ENCODE measurements at regions not wholly inside any gene's neighbourhood (a gene's known extent, or its start where the extent isn't known, plus 50 kb on each side); places are given as distances from the start of the nearest gene placed in this dataset.

GRCh38 chr10:93180482-93180931 lies 106.8 kb downstream of the CYP26A1 start:
- no peak for DNase-seq

DNA sequence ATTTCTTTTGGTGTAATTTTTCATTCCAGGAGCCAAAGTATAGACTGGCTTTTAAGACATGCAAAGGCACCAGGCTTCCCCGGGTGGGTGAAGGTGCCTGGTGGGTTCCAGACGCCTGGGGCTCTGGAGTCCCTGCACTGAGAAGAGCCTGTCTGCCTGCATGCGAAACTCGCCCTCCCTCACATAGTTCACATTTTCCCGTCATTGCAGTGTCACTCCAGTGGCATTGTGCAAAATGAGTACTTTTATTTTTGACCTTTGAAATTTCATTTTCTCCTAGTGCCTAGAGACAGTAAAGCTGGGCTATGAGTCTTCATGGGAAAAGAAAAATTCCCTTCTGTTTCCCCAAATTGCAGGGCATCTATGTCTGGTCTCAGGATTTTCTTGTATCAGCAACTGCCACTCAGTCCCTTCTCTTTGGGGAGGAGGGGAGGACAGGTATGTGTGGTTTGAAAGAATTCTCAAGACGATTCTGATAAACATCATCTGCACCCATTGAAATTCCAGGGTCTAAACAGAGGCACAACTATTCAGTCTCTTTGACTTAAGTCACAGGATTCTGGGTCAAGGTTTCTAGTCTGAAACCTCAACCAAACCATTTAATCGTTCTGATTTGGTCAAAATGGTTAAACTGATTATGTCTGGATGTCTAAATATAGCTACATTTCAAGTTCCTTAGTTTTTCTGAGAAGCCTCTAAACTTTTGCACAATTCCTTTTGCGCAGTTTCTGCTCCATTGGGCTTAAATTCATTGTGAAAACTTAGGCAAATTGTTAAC lies 107.8 kb downstream of the CYP26A1 start:
- no peak for DNase-seq

DNA sequence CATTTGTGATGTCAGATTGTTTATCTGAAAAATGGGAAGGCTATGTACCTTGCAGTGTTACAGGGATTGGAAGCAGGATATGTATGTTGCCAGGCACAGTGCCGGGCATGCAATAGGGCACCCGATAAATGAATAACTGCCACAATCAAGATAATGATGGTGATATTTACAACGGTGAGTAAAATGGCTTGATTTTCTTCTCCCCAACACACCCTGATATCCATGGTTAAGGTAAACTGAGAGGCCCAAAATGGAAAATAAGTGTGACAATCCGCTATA lies 108.3 kb downstream of the CYP26A1 start:
- DNase-seq, result no peak

- DNase-seq, result no peak
Measured at GRCh38 chr10:93182790-93183189, 109.1 kb downstream of the CYP26A1 start.

DNA sequence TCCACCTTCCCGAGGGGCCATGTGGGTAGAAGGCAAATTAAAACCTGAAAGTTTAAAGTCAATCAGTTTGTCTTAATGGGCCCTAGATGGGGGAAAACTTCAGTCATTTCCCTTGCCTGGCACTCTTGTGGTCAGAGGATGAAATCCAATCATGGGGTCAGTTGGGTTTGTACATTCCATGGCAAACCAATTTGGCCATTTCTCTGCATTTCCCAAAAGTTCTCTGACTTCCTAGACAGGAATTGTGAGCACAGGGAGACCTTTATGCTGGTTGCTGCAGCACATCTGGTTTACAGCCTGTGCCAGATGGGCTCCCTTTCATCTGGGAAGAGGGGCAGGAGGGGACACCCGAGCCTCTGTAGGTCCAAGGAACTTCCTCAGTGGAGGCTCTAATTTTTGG lies 113.0 kb downstream of the CYP26A1 start:
- DNase-seq, result no peak

GRCh38 chr10:93189944-93190343 lies 116.3 kb downstream of the CYP26A1 start:
- DNase-seq, result peak; percentile 34

DNA sequence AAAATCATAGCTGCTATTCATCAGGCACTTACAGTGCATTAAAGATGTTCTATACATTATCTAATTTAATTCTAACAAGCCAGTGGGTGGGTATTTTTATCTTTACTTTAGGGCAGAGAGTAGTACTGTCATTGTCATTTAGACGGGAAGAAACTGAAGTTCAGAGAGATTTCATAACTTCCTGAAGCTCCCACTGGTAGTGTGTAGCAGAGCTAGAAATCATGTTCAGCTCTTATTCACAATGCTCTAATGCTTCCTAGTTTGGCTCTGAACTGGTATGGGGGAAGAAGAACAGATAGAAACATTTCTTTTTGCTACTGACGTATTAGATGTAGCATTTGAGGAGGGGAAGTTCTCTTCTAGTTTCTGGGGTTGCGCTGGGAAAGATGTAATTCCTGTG lies 116.7 kb downstream of the CYP26A1 start:
- no peak for DNase-seq

DNA sequence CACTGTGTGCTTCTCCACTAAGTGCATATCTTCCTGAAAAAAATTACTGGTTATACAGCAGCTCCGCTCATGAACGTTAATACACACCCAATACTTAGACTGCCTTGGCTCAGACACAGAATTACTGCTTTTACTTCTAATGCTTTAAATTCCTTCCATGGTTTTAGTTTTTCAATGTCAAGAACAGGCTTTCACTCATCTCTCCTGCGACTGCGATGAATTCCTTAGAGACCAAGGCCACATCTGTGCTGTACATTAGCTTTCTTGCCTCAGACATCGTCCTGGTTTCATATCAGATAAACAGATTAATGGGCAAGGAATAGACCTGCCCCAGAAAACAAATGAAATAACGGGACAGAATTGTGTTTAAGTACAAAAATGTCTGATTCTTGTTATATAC lies 120.2 kb downstream of the CYP26A1 start:
- DNase-seq, result no peak

- peak; percentile 52 for DNase-seq
Measured at GRCh38 chr10:93198401-93199131, 124.9 kb downstream of the CYP26A1 start.

GRCh38 chr10:93199191-93199751 lies 125.6 kb downstream of the CYP26A1 start:
- peak; percentile 77 for DNase-seq

DNA sequence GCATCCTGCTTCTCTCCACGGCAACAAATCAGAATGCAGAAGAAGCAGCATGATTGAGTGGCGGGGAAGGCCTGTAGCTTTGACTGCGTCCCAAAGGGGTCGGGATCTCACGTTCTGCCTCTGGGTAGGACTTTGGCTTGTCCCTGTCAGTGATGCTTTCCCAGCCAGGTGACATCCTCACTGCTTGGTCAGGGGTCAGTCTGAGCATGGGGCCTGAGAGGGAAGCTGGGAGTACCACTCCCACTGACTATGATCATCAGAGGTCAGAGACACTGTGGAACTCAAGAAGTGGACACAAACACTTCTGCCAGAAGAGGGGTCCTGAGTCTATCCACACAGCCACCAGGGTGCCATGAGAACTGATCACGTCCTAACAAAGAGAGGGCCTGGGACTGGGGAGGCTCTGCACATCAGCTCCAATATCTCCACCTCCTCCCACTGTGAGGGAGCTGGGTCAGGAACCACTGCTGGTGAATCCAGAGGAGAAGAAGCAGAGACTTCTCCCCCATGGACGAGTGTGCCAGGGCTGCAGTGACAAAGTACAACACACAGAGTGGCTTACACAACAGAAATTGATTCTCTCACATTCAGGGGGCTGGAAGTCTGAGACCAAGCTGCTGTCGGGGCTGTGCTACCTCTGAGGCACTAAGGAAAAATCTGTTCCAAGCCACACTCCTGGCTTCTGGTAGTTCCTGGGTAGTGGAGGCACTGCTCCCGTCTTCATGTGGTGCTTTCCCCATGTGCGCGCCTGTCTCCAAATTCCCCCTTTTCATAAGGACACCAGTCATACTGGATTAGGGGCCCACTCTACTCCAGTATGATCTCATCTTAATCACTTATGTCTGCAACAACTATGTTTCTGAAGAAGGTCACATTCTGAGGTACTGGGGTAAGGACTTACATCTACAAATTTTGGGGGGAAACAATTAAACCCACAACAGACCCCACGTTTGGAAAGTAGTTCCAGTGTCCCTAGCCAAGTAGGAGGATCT lies 131.1 kb downstream of the CYP26A1 start:
- DNase-seq, result no peak

- DNase-seq, result peak; percentile 12
Measured at GRCh38 chr10:93206652-93207051, 133.0 kb downstream of the CYP26A1 start.

DNA sequence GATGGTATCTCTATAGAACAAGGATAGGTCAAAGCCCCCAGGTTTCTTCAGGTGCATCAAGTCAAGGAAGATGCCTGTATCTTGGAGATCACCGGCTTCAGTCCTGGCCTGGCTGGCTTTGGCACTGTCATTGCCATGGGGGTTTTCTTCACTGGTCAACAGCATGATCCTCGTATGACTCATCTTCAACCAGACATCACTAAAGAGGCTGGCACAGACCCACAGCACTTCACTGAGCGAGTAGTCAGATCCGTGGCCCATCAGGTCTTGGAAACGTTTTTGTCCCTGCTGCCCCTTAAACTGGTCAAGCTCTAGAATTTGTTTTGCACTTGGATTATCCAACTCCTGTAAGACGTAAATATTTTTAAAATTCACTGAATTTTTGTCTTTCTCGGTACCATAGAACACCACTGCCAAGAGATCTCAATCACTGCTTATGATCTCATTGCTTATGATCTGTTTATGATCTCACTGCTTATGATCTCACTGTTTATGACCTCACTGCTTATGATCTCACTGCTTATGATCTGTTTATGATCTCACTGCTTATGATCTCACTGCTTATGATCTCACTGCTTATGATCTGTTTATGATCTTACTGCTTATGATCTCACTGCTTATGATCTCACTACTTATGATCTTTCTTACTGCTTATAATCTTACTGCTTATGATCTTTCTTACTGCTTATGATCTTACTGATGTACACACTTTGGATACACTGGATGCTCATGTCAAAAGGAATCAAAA lies 135.2 kb downstream of the CYP26A1 start:
- DNase-seq, result peak; percentile 48

DNA sequence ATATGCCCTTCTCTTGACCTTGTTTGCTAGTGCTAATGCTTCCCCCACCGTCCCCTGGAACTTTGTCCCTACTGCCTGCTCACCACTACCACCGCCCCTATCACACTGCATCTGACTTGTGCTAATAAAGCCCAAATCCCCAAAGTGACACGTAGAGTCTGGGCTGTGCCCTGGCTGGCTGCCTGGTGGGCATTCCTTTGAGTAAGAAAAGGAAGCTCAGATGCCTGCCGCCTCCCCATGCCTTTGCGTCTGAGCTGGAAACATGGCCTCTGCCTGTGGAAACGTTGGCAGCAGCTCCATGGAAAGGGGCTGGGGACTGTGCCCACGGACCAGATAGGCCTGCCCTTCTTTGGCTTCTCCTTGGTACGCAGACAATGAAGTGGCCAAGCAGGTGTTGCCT lies 138.3 kb downstream of the CYP26A1 start:
- no peak for DNase-seq

DNA sequence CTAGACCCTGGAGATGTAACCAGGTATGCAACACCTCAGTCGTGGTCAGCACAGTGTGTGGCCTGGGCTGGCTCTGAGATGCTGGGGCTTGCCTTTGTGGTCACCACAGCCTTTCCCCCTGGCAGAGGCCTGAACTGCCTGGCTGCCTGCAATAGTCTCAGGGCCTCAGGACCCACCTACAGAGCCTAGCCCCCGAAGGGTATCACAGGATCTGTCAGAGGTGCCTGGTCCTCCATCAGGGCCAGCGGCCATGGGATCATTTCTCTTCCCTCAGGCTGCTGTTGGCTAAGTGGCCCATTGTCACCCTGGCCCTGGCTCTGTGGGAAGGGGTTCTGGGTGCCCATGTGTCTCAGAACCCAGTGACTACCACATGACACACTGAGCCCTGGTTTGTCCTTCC lies 141.6 kb downstream of the CYP26A1 start:
- DNase-seq, result no peak

GRCh38 chr10:93216341-93216985 lies 142.8 kb downstream of the CYP26A1 start:
- no peak for DNase-seq

GRCh38 chr10:93218386-93218785 lies 144.7 kb downstream of the CYP26A1 start:
- peak; percentile 20 for DNase-seq

DNA sequence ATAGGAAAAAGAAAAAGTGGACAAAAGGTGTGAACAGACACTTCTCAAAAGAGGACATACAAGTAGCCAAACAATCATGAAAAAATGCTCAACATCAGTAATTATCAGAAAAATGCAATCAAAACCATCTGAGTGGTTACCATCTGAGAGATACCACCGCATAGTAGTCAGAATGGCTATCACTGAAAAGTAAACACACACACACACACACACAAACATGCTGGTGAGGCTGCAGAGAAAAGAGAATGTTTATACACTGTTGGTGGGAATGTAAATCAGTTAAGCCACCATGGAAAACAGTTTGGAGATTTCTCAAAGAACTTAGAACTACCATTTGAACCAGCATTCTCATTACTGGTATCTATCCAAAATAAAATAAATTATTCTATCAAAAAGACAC lies 145.7 kb downstream of the CYP26A1 start:
- peak; percentile 15 for DNase-seq

- no peak for DNase-seq
Measured at GRCh38 chr10:93220296-93221170, 146.8 kb downstream of the CYP26A1 start.

DNA sequence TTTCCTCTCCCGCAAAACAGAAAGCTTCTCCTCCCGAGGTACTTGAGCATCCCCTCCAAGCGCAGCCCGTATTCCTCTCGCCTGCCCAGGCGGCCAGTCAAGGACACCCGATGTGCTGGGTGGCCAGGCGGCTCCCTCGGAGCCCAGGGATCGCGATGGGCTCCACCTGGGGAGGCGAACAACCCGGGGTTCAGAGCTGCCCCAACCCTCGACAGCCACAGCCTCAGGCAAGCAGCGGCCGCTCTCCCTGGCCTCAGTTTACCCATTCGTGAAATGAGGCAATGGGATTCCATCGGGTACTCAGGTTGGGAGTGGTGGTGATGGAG lies 147.4 kb downstream of the CYP26A1 start:
- no peak for DNase-seq

DNA sequence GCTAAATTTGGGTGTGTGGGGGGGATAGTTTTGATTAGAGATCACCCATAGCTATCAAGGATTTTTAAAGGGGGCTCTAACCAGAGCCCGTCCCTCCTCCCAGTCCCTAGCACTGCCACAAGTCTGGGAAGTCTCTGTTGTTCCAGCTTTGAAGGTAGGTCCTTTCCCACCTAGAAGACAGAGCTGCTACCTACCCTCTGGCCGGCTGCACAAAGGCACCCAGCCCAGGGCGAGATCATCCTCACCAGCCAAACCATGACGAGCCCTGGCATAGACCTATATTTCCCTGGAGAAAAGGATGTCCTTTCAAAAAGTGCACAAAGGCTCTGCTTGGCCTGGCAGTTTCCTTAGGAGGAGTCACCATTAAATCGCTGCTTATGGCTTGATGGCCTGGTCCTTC lies 147.8 kb downstream of the CYP26A1 start:
- DNase-seq, result no peak

All from DMS53 (cell line).